ENCODE measurements at regions not wholly inside any gene's neighbourhood (a gene's known extent, or its start where the extent isn't known, plus 50 kb on each side); places are given as distances from the start of the nearest gene placed in this dataset.
A peak's percentile ranks its signal among the peaks of the same experiment; 100 is the strongest.

GRCh38 chr4:179624768-179625181 is 2182.5 kb upstream of the AGA start:
- Histone ChIP-seq H3K79me2 (ENCODE audit: insufficient read depth, low read length) (no peaks in the 10 kb centered on the region), H3K9ac (ENCODE audit: low read depth, low read length) (no peak overlapping the region), H3K27me3 (ENCODE audit: insufficient read depth, low read length, poor library complexity) (no peaks in the 10 kb centered on the region), H2AFZ (ENCODE audit: low read depth, low read length) (no peak overlapping the region), H3K9me3 (ENCODE audit: insufficient read depth, low read length, severe bottlenecking) (no peaks in the 10 kb centered on the region), H4K20me1 (ENCODE audit: insufficient read depth, low read length) (no peaks in the 10 kb centered on the region), H3K4me3 (ENCODE audit: low read depth in 1 of 2, low read length in 2 of 2) (no peak overlapping the region), H3K4me2 (ENCODE audit: insufficient read depth, low read length) (no peak overlapping the region), H3K36me3 (ENCODE audit: insufficient read depth, low read length) (no peaks in the 10 kb centered on the region), H3K4me1 (ENCODE audit: insufficient read depth, low read length) (no peaks in the 10 kb centered on the region), H3K27ac (ENCODE audit: low read length) (no peak overlapping the region)
- peak; percentile 54 for DNase-seq
- TF ChIP-seq EZH2 (IDR thresholded peaks at IDR 0.05; ENCODE audit: borderline replicate concordance, low read depth, low read length, severe bottlenecking) (no peak), CTCF (IDR thresholded peaks at IDR 0.05; ENCODE audit: borderline replicate concordance, extremely low read depth, low read length, poor library complexity, severe bottlenecking) (no peak)
- peak; percentile 82 for ATAC-seq (ENCODE audit: insufficient read depth, low read depth)

GRCh38 chr4:179625406-179625805 is 2183.2 kb upstream of the AGA start:
- H3K79me2 ChIP-seq (ENCODE audit: insufficient read depth, low read length) = no peaks in the 10 kb centered on the region
- ATAC-seq (ENCODE audit: insufficient read depth, low read depth) (0 out of 3 replicates have a peak, but pooled peaks have one; percentile 22), DNase-seq (no peak)
- no peak overlapping the region for H3K27ac ChIP-seq (ENCODE audit: low read length)
- no peaks in the 10 kb centered on the region for H3K4me1 ChIP-seq (ENCODE audit: insufficient read depth, low read length)
- H3K36me3 ChIP-seq (ENCODE audit: insufficient read depth, low read length) = no peaks in the 10 kb centered on the region
- no peaks in the 10 kb centered on the region for H4K20me1 ChIP-seq (ENCODE audit: insufficient read depth, low read length)
- no peaks in the 10 kb centered on the region for H3K9me3 ChIP-seq (ENCODE audit: insufficient read depth, low read length, severe bottlenecking)
- no peak overlapping the region for H2AFZ ChIP-seq (ENCODE audit: low read depth, low read length)
- H3K27me3 ChIP-seq (ENCODE audit: insufficient read depth, low read length, poor library complexity) = no peaks in the 10 kb centered on the region
- no peak overlapping the region for H3K4me2 ChIP-seq (ENCODE audit: insufficient read depth, low read length)
- TF ChIP-seq EZH2 (IDR thresholded peaks at IDR 0.05; ENCODE audit: borderline replicate concordance, low read depth, low read length, severe bottlenecking) = no peak
- no peak for TF ChIP-seq CTCF (IDR thresholded peaks at IDR 0.05; ENCODE audit: borderline replicate concordance, extremely low read depth, low read length, poor library complexity, severe bottlenecking)
- no peak overlapping the region for H3K4me3 ChIP-seq (ENCODE audit: low read depth in 1 of 2, low read length in 2 of 2)
- H3K9ac ChIP-seq (ENCODE audit: low read depth, low read length) = no peak overlapping the region

- Histone ChIP-seq H3K9ac (ENCODE audit: low read depth, low read length) (no peak overlapping the region), H3K9me3 (ENCODE audit: insufficient read depth, low read length, severe bottlenecking) (no peaks in the 10 kb centered on the region), H3K4me2 (ENCODE audit: insufficient read depth, low read length) (no peak overlapping the region), H2AFZ (ENCODE audit: low read depth, low read length) (no peak overlapping the region), H3K4me3 (ENCODE audit: low read depth in 1 of 2, low read length in 2 of 2) (no peak overlapping the region), H3K36me3 (ENCODE audit: insufficient read depth, low read length) (no peaks in the 10 kb centered on the region), H4K20me1 (ENCODE audit: insufficient read depth, low read length) (no peaks in the 10 kb centered on the region), H3K79me2 (ENCODE audit: insufficient read depth, low read length) (no peaks in the 10 kb centered on the region), H3K27me3 (ENCODE audit: insufficient read depth, low read length, poor library complexity) (no peaks in the 10 kb centered on the region), H3K4me1 (ENCODE audit: insufficient read depth, low read length) (no peaks in the 10 kb centered on the region), H3K27ac (ENCODE audit: low read length) (no peak overlapping the region)
- ATAC-seq (ENCODE audit: insufficient read depth, low read depth) (no peak), DNase-seq (no peak)
- no peak for TF ChIP-seq CTCF (IDR thresholded peaks at IDR 0.05; ENCODE audit: borderline replicate concordance, extremely low read depth, low read length, poor library complexity, severe bottlenecking)
- TF ChIP-seq EZH2 (IDR thresholded peaks at IDR 0.05; ENCODE audit: borderline replicate concordance, low read depth, low read length, severe bottlenecking) = no peak
Measured at GRCh38 chr4:179626687-179627086, 2184.4 kb upstream of the AGA start.

- Histone ChIP-seq H3K4me2 (ENCODE audit: insufficient read depth, low read length) (no peak overlapping the region), H3K4me3 (ENCODE audit: low read depth in 1 of 2, low read length in 2 of 2) (no peak overlapping the region), H3K36me3 (ENCODE audit: insufficient read depth, low read length) (no peaks in the 10 kb centered on the region), H3K27ac (ENCODE audit: low read length) (no peak overlapping the region), H3K9me3 (ENCODE audit: insufficient read depth, low read length, severe bottlenecking) (no peaks in the 10 kb centered on the region), H3K27me3 (ENCODE audit: insufficient read depth, low read length, poor library complexity) (no peaks in the 10 kb centered on the region), H3K9ac (ENCODE audit: low read depth, low read length) (no peak overlapping the region), H4K20me1 (ENCODE audit: insufficient read depth, low read length) (no peaks in the 10 kb centered on the region), H3K79me2 (ENCODE audit: insufficient read depth, low read length) (no peaks in the 10 kb centered on the region), H3K4me1 (ENCODE audit: insufficient read depth, low read length) (no peaks in the 10 kb centered on the region), H2AFZ (ENCODE audit: low read depth, low read length) (no peak overlapping the region)
- TF ChIP-seq CTCF (IDR thresholded peaks at IDR 0.05; ENCODE audit: borderline replicate concordance, extremely low read depth, low read length, poor library complexity, severe bottlenecking) (no peak), EZH2 (IDR thresholded peaks at IDR 0.05; ENCODE audit: borderline replicate concordance, low read depth, low read length, severe bottlenecking) (no peak)
- ATAC-seq (ENCODE audit: insufficient read depth, low read depth) (no peak), DNase-seq (no peak)
Measured at GRCh38 chr4:179631321-179631720, 2189.1 kb upstream of the AGA start.
